Hematopoietic multipotent progenitor cell treated with erythropoietin and hydrocortisone succinate and interleukin-3 and kit ligand, for 17 days (in vitro differentiated cells): ENCODE measurements at regions not wholly inside any gene's neighbourhood (a gene's known extent, or its start where the extent isn't known, plus 50 kb on each side); places are given as distances from the start of the nearest gene placed in this dataset.
A peak's percentile ranks its signal among the peaks of the same experiment; 100 is the strongest.

Experiments
- DNase-seq: peaks from one replicate; pipeline ENCODE4 v3.0.0-alpha.2; 2015; ENCODE audit warnings: low spot score

DNA sequence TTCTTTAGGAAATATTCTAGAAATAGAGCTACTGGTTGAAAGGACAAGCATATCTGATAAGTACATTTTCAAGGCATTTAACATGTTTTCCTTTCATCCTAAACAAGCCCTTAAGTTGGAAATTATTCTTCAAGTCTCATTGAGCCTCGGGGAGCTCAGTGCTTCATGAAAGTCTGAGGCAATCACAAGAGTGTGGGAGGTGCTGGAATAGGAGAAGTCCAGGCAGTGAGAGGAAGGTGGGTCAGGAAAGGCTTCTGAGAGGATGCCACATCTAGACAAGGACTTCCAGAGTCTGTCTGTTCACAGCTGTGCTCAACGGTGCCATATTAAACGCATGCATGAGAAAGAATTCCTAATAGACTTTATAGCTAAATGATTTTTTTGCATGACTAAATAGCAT lies 69.8 kb downstream of the CD83 start:
- DNase-seq = no peak

DNA sequence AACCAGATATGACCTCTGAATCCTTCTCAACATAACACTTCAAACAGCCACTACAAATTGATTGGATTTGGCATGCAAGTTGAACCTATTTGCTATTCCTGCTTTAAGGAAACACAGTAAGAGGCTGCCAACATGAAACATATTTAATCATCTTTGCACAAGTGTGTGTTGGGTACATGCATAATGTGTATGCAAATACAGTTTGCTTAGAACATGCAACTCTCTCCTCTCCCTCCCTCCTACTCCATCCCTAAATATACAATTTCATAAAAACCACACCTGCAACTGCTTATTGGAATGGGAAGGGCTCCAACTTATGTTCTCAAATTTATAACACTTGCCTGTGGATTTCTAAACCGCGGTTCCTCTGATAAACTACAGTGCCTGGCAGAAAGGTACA lies 71.5 kb downstream of the CD83 start:
- DNase-seq = no peak

DNA sequence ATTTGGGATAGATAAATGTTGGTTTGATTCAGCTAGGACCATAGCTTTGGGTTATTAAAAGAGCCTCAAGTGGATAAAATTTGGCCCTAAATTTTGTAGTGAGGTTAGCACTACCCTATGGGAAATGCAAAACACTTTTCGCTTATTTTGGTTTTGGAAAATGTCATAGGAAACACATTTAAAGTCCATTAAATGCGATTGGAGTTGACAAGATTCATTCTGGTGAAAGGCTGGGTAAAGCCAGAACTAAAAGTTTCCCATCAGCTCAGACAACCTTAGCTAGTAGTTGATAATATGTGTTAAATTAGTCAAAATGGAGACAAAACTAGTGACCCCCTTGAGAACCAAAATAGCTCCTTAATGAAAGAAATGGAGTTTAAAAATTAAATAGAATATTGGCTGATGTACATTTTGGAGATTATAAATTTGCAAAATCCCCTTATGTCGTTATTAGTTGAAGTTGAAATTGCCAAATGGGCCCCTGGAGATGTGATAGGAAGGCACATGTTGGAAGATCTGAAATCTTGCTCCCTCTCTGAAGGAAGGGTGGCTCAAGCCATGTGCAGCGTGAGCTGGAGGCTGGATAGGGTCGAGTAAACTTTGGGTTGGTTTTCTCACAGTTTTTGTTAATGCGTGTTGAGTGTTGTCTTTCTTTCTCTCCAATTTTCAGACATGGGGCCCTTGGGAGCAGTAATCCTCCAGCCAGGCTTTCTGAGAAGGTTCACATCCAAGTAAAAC lies 72.8 kb downstream of the CD83 start:
- no peak for DNase-seq

DNA sequence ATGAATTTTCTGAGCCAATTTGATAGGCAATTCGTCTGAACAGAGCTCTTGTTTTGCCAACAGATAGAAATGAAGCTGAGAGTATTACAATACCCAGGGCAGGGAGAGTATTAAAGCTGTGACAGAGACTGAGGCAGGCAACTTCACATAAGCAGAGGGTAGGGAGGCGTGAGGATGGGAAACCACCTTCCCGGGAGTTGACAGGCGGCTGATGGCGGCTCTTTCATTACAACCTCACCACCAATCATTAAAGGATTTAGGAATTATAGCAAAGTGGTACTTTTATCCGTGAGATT lies 73.3 kb downstream of the CD83 start:
- DNase-seq = no peak

DNA sequence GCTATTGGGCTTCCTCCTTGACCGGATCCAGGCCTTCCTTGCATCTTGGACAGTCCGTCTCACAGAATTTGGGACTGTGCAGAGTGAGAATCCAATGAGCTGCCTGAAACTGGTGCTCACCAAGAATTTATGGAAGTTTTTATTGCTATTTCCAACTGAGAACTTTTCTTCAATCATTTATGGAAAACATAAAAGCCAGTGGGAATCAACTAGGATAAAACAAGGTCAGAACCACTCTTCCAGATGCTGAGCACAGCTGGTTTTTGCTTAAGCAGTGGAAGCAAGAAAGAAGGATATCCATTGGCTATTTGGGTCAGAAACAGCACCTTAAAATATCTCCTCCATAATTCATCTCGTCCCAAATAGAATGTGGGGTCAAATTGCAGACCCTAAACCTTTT lies 74.2 kb downstream of the CD83 start:
- no peak for DNase-seq

DNA sequence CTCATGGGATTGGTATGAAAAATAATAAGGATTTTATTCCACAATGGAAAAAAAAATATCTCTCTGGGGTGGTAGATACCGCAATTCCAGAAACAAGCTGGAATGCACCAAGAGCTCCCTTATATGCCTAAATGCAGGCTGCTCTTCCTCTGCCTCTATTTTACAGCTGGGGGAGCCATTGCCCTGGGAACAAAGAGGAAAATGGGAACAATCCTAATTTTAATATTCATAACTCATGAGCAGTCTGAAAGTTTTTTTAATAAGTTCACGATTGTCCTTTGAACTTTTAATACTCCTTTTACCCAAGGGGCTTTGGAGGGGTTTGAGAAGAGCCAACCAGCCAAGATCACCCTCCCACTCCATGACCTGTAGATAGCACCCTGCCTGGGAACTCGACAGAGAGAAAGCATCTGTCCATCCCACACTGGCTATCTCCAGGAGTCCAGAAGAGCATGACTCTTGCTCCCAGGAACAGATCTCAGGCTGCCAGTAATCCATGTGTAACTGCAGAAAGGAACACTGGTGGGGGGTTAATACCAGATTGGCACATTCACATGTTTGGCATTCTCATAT lies 74.7 kb downstream of the CD83 start:
- DNase-seq = no peak

DNA sequence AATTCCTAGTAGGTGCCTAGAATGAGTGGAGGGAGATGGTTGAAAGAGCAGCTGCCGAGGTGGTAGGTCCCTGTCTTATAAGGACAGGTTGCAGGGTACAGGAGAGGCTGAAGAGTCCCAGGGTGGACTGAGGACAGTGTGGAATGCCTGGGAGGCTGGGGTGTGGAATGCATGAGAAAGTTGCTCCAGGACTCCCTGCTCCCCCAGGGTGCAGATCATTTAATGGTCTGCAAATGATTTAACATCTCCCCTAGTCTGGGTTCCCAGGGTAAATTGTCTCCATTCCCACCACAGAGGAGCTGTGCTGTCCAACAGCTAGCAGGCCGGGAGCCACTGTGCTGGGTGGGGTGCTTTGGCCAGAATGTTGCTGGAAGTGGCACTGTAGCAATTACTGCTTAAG lies 76.0 kb downstream of the CD83 start:
- DNase-seq = no peak

DNA sequence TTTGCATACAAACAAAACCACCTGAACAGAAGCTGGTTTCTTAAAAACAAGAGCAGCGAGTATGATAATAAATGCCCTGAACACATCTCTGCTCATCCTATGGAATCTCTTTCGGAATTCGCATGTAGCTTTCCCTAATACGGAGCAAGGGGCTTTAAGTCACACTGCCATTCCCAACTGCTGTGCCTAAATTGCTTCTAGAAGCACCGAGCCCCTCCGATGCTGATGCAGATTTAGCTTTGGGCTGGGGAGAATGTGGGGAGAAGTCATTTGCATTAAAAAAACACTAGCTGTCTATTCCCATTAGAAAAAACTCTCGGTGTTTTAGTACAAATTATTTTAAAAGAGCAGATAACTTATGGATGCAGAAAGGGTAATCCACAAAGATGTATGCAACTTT lies 76.9 kb downstream of the CD83 start:
- DNase-seq = no peak

DNA sequence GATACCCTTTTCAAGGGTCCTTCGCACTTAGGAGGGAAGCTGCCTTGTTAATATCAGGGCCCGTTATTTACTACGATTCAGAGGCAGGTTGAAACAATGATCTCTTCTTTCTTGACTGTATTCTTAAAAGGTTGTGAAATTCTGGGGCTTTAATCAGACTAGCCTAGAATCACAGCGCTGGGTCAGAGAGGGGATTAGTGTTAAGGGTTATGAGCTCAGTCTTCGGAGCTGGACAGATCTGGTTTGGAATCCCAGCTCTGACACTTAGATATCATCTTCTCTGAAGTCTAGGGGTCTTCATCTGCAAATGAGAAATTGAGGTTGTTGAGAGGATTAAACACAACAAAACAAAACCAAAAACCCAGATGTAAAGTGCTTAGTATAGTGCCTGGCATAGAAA lies 77.4 kb downstream of the CD83 start:
- no peak for DNase-seq

DNA sequence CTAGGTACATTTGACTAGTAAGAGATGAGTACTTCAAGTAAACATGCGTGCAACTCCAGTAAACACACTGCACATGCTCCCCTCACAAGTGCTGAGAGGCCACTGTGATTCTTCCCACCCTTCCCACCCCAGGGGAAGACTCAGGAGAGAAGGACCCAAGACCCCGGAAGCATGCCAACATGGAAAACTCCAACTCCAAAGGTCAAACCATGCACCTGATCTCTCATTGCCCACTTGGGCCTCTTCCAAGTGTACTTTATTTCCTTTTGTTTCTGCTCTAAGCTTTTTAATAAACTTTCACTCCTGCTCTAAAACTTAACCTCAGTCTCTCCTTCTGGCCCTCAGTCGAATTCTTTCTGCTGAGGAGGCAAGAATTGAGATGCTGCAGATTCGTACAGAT lies 78.5 kb downstream of the CD83 start:
- no peak for DNase-seq

DNA sequence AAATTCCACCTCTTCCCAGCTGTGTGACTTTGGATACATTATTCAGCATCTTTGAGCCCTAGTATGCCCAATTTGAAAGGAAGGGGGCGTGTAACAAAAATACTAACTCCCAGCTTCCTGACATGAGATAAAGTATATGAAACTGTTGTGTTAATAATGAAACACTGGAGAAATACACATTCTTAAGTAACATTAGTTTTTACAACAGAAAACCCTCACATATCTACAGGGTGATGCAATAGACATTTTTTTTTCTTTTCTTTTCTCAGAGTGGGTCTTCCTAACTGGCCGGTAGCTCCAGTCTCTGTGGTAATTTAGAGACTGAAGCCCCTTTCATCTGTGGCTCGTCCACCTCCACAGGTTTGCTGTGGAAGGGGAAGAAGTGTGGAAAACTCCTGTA lies 79.5 kb downstream of the CD83 start:
- no peak for DNase-seq

DNA sequence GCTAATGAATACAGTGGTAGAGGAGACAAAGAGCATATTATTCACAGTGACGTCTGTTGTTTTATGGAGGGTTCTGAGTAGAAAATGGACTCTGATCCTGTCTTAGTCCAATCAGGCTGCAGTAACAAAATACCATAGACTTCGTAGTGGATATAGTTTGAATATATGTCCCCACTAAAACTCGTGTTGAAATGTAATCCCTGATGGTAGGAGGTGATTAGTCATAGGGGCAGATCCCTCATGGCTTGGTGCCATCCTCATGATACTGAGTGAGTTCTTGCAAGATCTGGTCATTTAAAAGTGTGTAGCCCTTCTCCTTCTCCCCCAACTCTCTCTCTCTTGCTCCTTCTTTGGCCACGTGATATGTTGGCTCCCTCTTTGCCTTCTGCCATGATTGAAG lies 82.5 kb downstream of the CD83 start:
- DNase-seq = no peak

DNA sequence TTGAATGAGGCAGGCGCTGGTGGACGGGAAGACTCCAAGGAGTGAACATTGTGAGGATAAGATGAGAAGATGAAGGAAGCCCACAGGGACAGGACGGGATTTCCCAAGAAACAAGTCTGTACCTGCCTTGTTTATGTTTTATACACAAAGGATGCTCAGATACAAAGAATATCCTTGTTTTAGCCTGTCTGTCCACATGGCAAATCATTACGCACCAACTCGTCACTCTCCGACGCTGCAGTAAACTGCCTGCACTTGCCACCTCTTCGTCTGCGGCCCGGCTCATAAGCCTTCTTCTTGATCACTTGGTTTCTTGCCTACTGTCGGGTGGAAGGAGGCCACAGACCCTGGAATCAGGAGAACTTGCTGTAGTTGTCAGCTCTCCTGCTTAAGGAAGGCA lies 85.4 kb downstream of the CD83 start:
- DNase-seq = no peak

DNA sequence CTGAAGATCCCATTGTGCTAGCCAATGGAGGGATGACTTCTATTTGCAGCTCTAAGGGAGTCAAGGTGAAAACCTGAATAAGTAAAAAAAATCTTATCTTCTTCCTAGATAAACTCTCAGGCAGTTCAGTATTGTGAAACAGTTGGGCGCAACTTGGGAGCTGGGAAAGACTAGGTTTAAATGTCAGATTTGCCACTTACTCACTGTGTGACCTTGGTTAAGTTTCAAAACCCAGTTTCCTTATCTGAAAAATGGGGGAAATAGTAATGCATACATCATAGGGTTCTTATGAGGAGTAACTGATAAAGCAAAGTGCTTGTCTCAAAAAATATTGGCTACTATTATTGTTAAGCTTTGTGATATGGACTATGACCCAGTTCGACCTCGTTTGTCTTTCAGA lies 88.8 kb downstream of the CD83 start:
- no peak for DNase-seq

DNA sequence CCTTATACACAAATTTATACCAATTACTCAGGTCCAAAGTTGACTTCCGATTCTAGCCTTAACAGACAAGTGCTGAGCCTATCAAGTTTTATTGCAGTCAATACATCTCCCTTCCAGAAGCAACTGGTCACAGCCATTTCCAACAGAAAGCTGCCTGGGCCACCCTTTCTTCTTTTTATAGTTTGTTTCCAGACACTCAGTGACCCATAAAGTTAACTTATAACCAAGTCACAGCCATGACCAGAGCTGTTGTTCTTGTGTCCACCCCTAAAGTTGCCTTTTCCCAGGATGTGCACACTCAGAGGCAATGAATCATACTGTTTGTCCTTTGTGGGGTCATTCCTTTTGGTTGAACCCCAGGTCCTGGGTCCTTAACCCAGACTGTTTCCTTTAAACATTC lies 89.9 kb downstream of the CD83 start:
- DNase-seq = no peak

DNA sequence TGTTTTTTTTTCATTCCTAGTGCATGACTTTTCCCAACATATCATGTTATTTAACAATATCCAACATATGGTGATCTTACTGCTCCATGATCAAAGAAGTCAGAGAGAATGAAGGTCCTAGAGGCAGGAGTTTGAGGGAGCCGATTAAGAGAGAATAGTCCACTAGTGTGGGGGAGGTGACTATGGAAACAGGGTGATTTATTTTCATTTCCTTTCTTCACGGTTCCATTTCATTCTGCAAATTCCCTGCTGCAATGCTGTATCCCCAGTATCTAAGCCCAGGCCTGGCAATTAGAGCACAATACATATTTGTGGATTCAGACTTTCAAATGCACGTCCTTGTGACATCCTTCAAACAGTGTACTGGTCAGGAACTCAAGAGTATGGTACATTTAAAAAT lies 91.4 kb downstream of the CD83 start:
- no peak for DNase-seq

DNA sequence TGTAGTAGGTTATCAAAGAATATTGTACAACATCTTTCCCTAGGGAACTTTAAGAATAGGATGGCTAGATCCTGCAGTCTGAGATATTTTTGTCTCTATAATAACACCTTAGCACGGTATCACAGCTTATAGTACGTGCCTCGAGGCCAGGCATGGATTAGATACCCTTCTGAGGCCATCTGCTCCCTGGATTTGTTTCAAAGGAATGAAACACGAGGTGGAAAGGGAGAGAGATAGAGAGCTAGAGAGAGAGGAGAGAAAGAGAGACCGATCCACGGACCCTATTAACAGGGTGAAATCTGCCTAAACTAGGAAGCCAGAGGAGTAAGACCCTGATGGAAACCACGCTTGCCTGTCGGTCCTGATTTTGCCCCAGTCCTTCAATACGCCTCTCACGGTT lies 92.5 kb downstream of the CD83 start:
- DNase-seq = no peak

DNA sequence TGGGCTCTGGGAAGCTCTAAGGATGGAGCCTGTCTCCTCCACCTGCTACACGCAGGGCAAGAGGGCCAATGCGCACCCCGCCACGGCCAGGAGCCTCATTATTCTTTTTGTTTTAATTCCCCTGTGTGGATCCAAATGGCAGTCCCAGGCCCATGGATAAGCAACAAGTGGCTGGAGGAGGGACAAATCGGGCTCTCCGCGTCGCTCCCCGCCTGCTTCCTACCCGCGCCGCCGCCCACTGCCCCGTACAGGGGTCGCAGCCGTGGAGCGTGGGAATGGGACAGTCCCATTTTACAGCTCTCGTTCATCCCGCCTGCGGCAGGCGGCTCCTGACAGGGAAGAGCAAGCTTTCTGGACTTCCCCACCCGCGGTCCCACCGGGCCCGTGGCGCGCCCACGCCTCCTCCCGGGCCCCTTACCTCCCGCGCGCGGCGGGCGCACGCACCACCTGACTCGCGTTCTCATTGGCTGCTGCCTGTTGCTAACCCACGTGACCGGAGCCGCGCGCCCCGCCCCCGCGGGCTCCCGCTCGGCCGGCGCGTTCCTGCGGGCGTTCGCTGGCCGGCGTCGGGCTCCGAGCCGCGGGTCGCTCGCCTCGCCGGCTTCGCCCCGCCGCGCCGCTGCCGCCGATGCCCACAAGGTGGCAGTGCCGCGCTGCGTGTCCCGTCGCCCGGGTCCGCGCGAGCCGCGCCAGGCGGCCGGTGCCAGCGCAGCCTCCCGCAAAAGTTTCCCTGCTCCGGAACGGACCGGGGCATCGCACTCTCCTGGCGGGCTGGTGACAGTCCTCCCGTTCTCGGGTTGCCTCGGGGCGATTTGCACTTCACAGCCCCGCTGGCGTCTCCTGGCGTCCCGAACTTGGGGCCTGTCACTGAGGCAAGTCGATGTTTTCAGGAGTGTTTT lies 93.3 kb downstream of the CD83 start:
- DNase-seq = peak; percentile 88

DNA sequence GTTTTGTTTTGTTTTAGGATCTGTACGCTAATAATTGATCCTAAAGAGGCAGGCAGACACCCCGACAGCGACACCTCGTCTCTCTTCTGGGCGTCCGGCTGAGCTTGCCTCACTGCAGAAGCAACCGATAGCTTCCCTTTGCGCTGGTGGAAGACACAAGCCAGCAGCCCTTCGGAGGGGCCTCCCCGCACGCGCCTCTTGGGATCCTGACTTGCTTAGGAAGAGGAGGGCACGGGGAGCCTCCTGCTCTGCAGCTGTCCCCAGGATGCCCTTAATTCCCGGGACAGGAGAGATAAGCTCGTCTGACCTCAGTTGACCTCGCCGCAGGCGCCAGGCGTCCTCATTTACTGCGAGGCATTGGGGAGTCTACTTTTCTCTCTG lies 94.0 kb downstream of the CD83 start:
- no peak for DNase-seq

DNA sequence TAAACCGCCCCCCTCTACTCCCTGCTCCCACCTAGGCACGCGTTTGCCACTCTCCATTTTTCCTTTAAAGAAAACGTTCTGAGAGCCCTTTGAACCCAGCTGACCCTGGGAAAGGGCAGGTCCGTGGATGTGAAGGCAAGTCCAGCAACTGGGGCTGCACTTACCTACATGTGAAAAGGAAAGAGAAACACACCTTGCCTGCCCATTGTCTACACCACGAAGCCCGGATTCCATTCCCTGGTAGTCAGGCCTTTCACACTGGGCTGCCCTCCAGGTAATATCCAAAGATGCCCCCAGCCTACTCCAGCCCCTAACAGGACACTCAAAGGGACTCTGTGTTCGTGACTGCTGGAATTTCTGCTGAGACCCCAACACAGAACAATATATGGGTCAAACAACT lies 94.4 kb downstream of the CD83 start:
- no peak for DNase-seq

DNA sequence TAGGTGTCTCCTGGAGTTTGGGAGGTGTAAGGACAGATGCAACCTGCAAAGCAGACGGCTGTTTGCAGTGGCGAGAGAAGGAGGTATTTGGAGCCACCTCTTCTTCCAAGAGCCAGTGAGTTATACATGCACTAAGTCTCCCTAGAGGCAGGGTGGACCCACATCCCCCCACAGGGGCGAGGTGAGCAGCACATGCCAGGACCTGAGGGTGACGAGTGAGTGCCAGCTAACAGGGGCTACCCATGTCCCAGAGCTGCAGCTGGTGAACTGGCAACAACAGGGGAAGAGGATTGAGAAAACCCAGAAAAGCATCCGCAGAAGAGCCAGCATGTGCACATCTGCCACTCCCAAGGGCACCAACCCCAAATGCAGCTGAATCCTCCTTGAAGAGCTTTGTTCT lies 95.1 kb downstream of the CD83 start:
- no peak for DNase-seq

DNA sequence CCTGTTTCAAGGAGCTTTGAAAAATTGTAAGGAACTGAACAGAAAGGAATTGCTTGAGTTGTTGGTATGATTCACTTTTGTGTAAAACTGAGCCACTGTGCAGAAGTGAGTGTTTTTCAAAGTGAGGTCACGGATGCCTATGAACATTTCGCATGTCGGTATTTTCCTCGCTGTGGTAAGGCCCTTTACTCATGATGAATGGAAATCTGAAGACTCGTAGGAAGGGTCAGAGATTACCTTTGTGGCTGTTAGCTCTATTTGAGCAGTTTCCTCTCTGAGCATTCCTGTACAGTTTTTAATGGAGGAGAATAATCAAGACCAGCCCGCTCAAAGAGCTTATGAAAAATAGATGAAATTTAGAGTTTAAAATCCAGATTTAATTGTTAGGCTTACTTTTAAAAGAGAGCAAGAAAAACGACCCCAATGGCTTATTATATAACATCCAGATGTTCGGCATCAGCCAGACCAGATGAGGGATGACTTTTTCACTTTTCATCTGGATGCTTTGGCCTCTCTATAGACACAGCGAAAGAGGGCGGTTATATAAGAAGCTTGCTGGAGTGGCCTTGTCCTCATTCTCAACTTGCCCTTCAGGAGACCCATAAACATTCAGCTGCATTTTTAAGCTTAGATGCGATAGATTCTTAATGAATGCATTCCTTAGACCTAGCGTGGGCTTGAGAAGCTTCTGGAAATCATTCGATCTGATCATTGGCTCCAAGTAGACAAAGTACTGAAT lies 99.5 kb downstream of the CD83 start:
- no peak for DNase-seq
